Amygdala (tissue), 56 donors: ENCODE measurements at regions not wholly inside any gene's neighbourhood (a gene's known extent, or its start where the extent isn't known, plus 50 kb on each side); places are given as distances from the start of the nearest gene placed in this dataset.

Source experiments
- DNase-seq, 56 donors: peaks; one replicate each; lab custom pipeline; 2025; lab: John Stamatoyannopoulos, UW

DNA sequence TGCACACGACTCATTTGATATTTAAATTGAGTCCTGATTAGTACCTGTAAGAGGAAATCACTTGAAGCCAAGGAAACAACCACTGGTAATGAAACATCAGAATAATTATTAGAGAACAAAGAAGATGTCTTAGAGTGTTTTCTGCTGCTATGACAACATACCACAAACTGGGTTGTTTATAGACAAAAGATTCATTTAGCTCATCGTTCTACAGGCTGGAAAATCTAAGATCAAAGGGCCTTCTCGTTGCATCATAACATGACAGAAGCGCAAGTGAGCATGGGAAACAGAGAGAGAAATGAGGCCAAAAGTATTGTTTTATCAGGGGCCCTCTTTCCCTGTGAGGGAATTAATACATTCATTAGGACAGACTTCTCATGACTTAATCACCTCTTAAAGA, 1024.0 kb upstream of the PCDH9 start:
- DNase-seq = no peak

- DNase-seq = no peak
Measured at GRCh38 chr13:68234274-68234673, 1004.1 kb upstream of the PCDH9 start.

DNA sequence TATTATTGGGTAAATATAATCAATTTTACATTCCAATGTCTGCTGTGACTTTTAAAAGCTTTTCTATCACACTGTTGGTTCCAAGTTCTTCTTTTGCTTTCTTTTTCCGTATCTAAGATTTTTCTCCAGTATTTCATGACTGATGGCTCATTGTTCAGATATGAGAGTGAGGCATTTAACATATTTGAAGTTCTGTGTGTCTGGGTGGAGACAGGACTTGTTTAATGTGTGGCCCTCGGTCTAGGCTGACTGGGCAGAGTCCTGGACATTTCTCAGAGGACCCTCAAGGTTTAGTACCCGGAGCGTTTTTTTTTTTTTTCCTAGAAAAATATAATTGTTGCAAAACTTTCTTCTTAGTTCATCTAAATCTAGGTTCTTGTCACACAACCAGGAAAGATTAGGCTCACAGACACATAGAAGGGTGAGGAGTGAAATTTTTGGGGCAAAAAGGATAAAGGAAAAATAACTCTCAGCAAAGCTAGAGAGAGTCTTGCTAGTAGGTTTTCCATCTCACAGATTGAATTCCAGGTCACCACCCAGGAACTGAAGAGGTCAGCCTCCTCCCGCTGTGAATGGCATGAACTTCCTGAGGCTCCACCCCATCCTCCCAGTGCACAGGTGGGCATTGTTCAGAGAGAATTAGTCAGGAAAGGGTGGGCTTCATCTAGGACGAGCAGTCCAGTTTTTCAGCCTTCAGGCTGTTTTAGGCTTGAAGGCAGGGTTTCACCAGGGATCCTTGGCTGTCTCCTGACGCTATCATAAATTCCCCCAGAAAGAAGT, 1002.4 kb upstream of the PCDH9 start:
- DNase-seq = no peak

- no peak for DNase-seq
Measured at GRCh38 chr13:68214691-68215415, 984.7 kb upstream of the PCDH9 start.

DNA sequence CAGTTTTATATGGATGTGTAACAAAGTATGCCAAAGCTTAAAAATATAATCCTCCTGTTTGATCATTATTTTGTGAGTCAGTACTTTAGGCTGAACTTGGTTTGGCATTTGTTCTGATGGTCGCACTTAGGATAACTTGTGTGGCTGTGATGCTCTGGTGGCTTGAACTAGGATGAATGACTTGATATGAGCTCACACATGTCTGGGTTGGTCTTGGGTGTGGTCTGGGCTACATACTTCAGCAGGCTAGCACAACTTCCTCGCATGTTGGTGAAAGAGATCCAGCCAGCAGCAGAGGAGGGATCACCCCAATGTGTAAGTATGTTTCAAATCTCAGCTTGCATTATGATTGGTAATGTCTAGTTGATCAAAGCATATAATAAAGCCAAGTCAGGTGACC, 969.1 kb upstream of the PCDH9 start:
- DNase-seq = no peak

- DNase-seq = no peak
Measured at GRCh38 chr13:68190818-68191217, 960.7 kb upstream of the PCDH9 start.

DNA sequence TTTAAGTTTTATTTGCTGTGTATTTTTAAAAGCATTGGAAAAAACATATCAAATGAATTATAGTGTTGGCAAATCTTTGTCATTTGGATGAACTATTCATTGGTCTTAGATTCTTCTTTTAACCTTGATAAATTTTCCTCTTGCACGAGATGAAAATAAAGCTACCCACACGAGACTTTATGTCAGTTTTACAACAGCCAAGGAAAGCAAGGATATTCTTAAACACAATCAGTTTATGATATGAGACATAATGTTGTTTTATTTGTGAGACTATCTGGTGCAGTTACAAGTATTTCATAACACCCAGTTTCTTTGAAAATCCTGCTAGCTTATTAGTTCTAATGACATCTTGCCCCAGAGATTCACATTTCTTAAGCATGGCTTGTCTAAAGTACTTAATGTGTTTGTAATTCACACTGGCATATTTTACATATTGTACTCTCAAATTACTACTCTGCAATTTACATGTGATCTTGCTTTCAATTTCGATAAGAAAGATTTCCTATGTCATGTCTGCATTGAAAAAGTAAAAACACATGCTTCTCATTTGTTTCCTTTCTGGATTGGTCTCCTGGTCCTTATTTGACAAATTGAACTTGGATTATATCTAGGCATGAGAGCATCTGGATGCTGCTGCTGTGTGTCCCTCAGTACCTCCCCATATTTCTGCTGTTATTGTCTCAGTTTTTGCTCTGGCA, 955.5 kb upstream of the PCDH9 start:
- DNase-seq = no peak

DNA sequence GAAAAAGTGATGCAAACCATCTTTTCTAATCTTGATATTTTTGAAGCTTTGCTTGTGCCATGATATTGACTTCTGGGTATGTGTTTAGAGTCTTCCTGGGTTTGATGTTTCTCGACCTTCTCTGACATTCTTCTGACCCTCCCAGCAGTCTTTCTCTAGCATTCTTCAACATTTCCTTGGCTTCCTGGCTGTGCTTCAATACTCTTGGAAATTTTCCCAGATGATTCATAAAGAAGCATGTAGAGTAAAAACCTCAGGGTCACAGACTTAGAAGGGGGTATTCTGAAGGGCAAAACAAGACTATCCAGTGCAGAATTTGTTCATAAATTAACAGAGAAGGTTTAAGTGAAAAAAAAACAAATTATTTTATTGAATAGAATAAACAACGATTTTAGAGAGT, 946.3 kb upstream of the PCDH9 start:
- DNase-seq = no peak

GRCh38 chr13:68174893-68175292, 944.8 kb upstream of the PCDH9 start:
- DNase-seq = no peak

DNA sequence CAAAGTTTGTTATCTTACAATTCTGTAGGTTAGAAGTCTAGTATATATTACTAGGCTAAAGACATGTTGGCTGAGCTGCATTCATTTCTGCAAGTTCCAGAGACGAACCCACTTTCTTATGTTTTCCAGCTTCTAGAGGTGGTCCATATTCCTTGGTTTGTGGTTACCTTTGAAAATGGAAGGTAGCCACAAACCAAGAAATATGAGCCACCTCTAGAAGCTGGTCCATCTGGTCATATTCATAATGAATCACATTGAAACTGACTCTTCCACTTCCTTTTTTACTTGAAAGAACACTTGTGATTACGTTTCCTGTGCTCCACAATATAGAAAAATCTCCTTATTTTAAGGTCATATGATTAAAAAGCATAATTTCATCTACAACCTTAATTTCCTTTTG, 943.0 kb upstream of the PCDH9 start:
- DNase-seq = no peak

- DNase-seq = no peak
Measured at GRCh38 chr13:68170961-68171360, 940.8 kb upstream of the PCDH9 start.

DNA sequence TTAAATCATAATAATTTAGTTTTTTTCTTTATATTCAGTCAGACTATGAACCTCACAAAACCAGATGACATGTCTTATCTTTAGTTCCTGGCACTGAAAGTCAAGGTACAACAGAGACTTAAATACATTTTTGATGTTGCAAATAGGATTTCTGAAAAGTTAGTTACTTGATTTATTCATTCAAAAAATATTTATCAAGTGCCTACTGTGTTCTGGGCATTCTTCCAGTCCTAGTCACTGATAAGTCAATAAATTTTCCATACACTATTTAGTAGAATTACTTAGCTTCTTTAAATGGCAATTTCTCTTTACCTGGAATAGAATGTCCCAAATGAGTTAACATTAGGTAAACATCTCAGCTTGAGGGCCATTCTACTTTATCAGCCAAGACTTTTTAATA, 938.3 kb upstream of the PCDH9 start:
- DNase-seq = no peak

GRCh38 chr13:68160466-68160865, 930.3 kb upstream of the PCDH9 start:
- DNase-seq = no peak

DNA sequence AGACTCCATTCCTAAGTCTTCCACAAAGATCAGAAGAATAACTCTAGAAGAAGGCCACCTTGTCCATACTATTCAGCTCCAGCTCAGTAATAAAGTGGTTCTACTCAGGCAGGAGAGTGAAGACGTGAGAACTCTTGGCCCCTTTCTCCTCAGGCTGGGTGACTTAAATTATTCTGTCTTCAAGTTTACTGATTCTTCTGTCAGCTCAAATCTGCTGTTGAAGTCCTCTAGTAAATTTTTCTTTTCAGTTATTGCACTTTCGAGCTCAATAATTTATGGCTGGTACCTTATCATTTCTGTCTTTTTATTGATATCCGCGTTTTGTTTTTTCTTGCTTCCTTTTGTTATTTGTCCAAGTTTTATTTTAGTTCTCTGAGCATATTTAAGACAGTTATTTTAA, 922.3 kb upstream of the PCDH9 start:
- no peak for DNase-seq

DNA sequence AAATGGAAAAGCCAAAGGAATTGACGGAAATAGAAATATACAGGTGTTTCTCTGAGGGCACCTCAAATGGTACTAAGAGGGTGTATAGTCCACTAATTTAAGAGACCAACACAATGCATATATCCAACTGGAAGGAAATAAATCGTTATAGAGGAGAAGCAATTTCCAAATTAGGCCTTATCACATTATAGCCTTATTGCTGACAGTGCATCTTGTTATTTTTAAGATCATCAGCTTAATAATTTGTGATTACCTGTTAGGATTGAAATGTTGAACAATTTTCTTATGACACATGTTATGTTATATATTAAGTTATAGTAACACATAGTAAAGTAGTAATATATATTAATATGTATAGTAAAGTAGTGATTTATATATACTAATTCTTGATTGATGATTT, 915.7 kb upstream of the PCDH9 start:
- DNase-seq = no peak

DNA sequence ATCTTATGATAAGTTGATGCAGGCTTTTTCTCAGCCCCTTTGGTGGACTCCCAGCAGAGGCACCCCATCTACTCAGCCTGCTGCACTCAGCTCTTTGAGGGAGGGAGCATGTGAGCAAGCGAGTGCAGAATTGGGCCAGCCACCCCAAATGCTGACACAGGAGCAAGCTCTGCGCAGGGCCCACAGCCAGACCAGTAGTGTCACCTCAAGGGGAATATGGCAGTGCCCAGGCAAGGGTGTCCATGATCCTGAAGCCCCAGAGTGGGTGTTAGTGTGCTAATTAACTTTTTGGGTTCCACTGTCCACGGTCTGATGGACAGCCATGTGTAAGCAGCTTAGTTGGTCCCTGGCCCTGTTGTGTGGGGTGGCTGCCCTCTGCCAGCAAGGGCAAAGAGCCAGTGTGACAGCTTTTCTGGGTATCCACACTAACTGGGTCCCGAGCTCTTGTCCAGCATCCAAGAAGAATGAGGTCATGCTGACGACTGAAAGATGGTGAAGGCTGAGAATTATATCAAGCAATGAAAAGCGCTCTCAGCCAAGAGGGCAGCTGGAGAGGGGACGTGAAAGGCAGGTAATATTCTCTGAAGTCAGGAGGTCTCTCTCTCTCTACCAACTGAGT, 898.3 kb upstream of the PCDH9 start:
- DNase-seq = no peak

DNA sequence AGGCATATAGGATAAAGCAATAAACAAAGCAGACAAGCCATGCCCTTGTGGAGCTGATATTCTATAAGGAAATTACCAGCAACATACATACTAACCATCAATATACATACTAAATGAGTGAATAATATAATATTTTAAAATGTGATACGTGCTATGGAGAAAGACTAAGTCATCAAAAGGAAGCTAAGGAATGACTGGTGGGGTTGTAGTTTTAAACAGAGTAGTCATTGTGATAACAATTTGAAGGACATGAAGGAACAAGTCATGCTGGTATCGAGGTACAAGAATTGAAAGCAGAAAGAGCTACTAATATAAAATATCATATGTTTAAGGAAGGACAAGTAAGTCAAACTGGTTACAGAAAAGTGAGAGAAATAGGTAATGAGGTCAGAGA, 894.9 kb upstream of the PCDH9 start:
- no peak for DNase-seq

- DNase-seq = no peak
Measured at GRCh38 chr13:68124437-68125086, 894.4 kb upstream of the PCDH9 start.

DNA sequence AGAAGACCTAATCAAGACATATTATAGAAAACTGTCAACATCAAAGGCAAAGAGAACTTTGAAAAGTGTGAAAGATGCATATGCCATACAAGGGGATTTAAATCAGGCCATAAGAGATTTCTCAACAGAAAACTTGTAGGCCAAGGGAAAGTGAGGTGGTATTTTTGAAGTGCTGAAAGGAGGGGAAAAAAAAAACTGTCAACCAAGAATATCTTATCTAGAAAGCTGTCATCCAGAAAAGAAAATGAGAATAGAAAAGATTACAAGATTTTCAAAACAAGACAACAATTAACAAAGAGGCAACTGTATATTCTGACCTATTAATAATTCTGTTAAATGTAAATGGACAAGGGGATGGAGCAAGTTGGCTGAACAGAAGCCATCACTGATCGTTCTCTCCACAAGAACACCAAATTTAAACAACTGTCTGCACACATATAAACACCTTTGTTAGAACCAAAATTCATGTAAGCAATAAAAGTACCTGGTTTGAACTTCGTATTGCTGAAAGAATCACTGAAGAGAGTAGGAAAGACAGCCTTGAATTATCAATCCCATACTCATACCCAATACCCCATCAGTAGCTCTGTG, 880.1 kb upstream of the PCDH9 start:
- DNase-seq = no peak

GRCh38 chr13:68107667-68108066, 877.5 kb upstream of the PCDH9 start:
- DNase-seq = no peak
